ENCODE measurements at regions not wholly inside any gene's neighbourhood (a gene's known extent, or its start where the extent isn't known, plus 50 kb on each side); places are given as distances from the start of the nearest gene placed in this dataset.

DNA sequence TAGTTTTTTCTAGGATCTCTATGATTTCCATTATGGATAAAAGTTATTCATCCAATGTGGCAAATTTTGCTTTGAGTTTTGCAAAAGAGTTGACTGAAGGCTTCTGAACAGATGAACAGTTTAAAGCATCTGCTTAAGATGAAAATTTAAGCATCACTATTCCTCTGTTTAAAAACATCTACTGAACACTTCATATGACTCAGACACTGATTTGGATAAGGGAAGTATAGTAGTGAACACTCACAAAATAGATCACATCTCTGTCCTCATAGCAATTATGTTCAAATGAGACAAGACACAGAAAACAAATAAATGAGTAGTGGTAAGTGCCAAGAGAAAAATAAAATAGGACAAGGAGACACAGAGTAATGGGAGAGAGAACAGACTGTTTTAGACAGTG is 157.3 kb downstream of the MBL2 start:
- DNase-seq = no peak
- Histone ChIP-seq H3K4me3 (ENCODE audit: control insufficient read depth in 1 of 7, extremely low read depth in 1 of 7, insufficient read depth in 4 of 7, low read depth in 2 of 7, low read length in 6 of 7) (no peak overlapping the region), H3K36me3 (ENCODE audit: control insufficient read depth in 4 of 4, insufficient read depth in 4 of 4, low read length in 3 of 4) (no peaks in the 10 kb centered on the region), H3K27ac (ENCODE audit: insufficient read depth in 1 of 2, low read depth in 1 of 2, low read length in 2 of 2, poor library complexity in 1 of 2, severe bottlenecking in 2 of 2) (no peak overlapping the region), H3K4me1 (ENCODE audit: control extremely low read depth in 1 of 4, control insufficient read depth in 4 of 4, insufficient read depth in 4 of 4, low read length in 3 of 4) (no peaks in the 10 kb centered on the region), H3K27me3 (replicated peaks in 2 of 5; ENCODE audit: control insufficient read depth in 4 of 5, insufficient read depth in 5 of 5, low read length in 4 of 5) (no peaks in the 10 kb centered on the region), H3K9me3 (ENCODE audit: control extremely low read depth in 1 of 5, control insufficient read depth in 4 of 5, insufficient read depth in 2 of 5, low read depth in 1 of 5, low read length in 4 of 5) (no peaks in the 10 kb centered on the region)
- POLR2A ChIA-PET = no interaction called here
- CTCF ChIA-PET = no interaction called here

DNA sequence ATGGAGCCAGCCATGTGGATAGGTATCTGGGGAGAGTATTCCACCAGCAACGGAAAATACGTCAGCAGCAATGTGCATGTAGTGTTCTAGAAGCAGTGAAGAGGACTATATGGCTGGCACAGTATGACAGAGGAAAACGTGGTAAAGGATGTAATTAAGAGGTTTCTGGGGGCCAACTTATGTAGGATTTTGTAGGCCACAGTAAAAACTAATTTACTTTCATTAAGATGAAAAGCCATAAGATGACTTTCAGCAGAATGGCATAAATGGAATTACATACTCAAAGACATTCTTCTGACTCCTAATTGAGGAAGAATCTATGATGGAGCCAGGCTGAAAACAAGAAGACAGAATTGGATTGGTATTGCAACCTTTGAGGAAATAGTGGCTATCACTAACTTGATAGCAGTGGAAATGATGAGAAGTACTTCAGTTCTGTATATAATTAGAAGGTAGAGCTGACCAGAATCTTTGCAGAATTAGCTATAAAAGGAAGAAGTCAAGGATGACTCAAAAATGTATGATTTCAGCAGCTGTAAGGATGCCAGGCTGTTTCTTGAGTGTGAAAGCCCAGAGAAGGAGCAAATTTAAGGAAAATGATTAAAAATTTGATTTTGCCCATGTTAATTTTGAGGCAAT is 156.7 kb downstream of the MBL2 start:
- CTCF ChIA-PET = no interaction called here

DNA sequence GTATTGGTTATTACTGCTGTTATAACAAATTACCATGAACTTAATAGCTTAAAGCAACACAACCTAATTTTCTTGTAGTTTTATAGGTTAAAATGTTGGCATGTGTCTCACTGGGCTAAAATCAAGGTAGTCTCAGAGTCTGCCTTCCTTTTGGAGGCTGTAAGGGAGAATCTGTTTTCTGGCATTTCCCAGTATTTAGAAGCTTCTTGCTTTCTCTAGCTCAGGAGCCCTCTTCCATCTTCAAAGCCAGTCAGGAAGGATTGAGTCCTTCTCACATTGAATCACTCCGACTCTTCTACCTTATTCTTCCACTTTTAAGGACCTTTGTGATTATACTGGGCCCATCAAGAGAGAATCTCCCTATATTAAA is 156.2 kb downstream of the MBL2 start:
- ChIA-PET CTCF (no interaction called here), POLR2A (no interaction called here)
- Histone ChIP-seq H3K4me1 (ENCODE audit: control extremely low read depth in 1 of 4, control insufficient read depth in 4 of 4, insufficient read depth in 4 of 4, low read length in 3 of 4) (no peaks in the 10 kb centered on the region), H3K9me3 (ENCODE audit: control extremely low read depth in 1 of 5, control insufficient read depth in 4 of 5, insufficient read depth in 2 of 5, low read depth in 1 of 5, low read length in 4 of 5) (no peaks in the 10 kb centered on the region), H3K27me3 (replicated peaks in 2 of 5; ENCODE audit: control insufficient read depth in 4 of 5, insufficient read depth in 5 of 5, low read length in 4 of 5) (no peaks in the 10 kb centered on the region), H3K36me3 (ENCODE audit: control insufficient read depth in 4 of 4, insufficient read depth in 4 of 4, low read length in 3 of 4) (no peaks in the 10 kb centered on the region), H3K27ac (ENCODE audit: insufficient read depth in 1 of 2, low read depth in 1 of 2, low read length in 2 of 2, poor library complexity in 1 of 2, severe bottlenecking in 2 of 2) (no peak overlapping the region), H3K4me3 (ENCODE audit: control insufficient read depth in 1 of 7, extremely low read depth in 1 of 7, insufficient read depth in 4 of 7, low read depth in 2 of 7, low read length in 6 of 7) (no peak overlapping the region)
- WGBS (ENCODE audit: insufficient coverage) = no CpG with 5 or more reads among the region's 1 CpG
- no peak for DNase-seq

More for the DNA sequence above, 156.7 kb downstream of the MBL2 start:
- WGBS (ENCODE audit: insufficient coverage) = 100% methylated on average over 2 of the region's 3 CpGs
- Histone ChIP-seq H3K4me3 (ENCODE audit: control insufficient read depth in 1 of 7, extremely low read depth in 1 of 7, insufficient read depth in 4 of 7, low read depth in 2 of 7, low read length in 6 of 7) (no peak overlapping the region), H3K4me1 (ENCODE audit: control extremely low read depth in 1 of 4, control insufficient read depth in 4 of 4, insufficient read depth in 4 of 4, low read length in 3 of 4) (no peaks in the 10 kb centered on the region), H3K27me3 (replicated peaks in 2 of 5; ENCODE audit: control insufficient read depth in 4 of 5, insufficient read depth in 5 of 5, low read length in 4 of 5) (no peaks in the 10 kb centered on the region), H3K27ac (ENCODE audit: insufficient read depth in 1 of 2, low read depth in 1 of 2, low read length in 2 of 2, poor library complexity in 1 of 2, severe bottlenecking in 2 of 2) (no peak overlapping the region), H3K9me3 (ENCODE audit: control extremely low read depth in 1 of 5, control insufficient read depth in 4 of 5, insufficient read depth in 2 of 5, low read depth in 1 of 5, low read length in 4 of 5) (no peaks in the 10 kb centered on the region), H3K36me3 (ENCODE audit: control insufficient read depth in 4 of 4, insufficient read depth in 4 of 4, low read length in 3 of 4) (no peaks in the 10 kb centered on the region)
- POLR2A ChIA-PET = no interaction called here
- DNase-seq = no peak

DNA sequence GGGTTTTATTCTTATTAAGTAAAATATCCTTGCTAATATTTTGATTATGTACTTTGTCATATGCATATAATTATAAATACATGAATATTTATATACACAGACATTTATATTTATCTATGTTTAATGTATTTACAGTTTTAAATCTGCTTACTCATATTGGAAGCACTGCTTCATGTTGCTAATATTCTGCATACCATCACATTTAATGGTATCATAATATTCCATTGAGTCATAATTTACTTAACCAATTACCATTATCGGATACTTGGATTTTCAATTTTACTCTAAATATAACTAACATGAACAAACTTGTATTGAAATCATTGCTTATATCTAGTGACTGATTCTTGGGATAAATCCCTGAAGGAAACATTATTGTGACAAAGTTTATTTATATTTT is 155.2 kb downstream of the MBL2 start:
- no peak for DNase-seq
- Histone ChIP-seq H3K36me3 (ENCODE audit: control insufficient read depth in 4 of 4, insufficient read depth in 4 of 4, low read length in 3 of 4) (no peaks in the 10 kb centered on the region), H3K4me1 (ENCODE audit: control extremely low read depth in 1 of 4, control insufficient read depth in 4 of 4, insufficient read depth in 4 of 4, low read length in 3 of 4) (no peaks in the 10 kb centered on the region), H3K27me3 (replicated peaks in 2 of 5; ENCODE audit: control insufficient read depth in 4 of 5, insufficient read depth in 5 of 5, low read length in 4 of 5) (no peaks in the 10 kb centered on the region), H3K27ac (ENCODE audit: insufficient read depth in 1 of 2, low read depth in 1 of 2, low read length in 2 of 2, poor library complexity in 1 of 2, severe bottlenecking in 2 of 2) (no peak overlapping the region), H3K4me3 (ENCODE audit: control insufficient read depth in 1 of 7, extremely low read depth in 1 of 7, insufficient read depth in 4 of 7, low read depth in 2 of 7, low read length in 6 of 7) (no peak overlapping the region), H3K9me3 (ENCODE audit: control extremely low read depth in 1 of 5, control insufficient read depth in 4 of 5, insufficient read depth in 2 of 5, low read depth in 1 of 5, low read length in 4 of 5) (no peaks in the 10 kb centered on the region)
- no CpG with 5 or more reads among the region's 1 CpG for WGBS (ENCODE audit: insufficient coverage)
- POLR2A ChIA-PET = no interaction called here
- CTCF ChIA-PET = no interaction called here

DNA sequence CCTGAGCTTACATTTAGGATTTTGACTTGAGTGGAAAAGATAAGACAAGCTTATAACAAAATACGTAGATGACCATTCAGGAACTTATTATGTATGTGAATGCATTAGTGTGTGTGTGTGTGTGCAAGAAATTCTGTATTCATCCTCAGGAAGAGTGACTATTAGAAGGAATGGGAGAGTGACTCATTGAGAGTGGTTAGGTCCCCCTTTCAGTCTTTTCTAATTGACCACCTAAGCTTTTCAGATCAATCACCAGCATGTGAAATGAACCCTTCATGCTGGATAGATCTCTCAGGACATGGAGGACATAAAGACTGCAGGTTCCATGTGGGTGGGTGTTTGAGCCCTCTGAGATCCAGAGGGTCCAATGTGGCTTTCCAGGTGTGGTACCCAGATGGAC is 153.5 kb downstream of the MBL2 start:
- Histone ChIP-seq H3K36me3 (ENCODE audit: control insufficient read depth in 4 of 4, insufficient read depth in 4 of 4, low read length in 3 of 4) (no peaks in the 10 kb centered on the region), H3K27me3 (replicated peaks in 2 of 5; ENCODE audit: control insufficient read depth in 4 of 5, insufficient read depth in 5 of 5, low read length in 4 of 5) (no peaks in the 10 kb centered on the region), H3K27ac (ENCODE audit: insufficient read depth in 1 of 2, low read depth in 1 of 2, low read length in 2 of 2, poor library complexity in 1 of 2, severe bottlenecking in 2 of 2) (no peak overlapping the region), H3K4me1 (ENCODE audit: control extremely low read depth in 1 of 4, control insufficient read depth in 4 of 4, insufficient read depth in 4 of 4, low read length in 3 of 4) (peaks cover 0 to 4% (median 0%) of the 10 kb centered on the region in 4 experiments), H3K4me3 (ENCODE audit: control insufficient read depth in 1 of 7, extremely low read depth in 1 of 7, insufficient read depth in 4 of 7, low read depth in 2 of 7, low read length in 6 of 7) (no peak overlapping the region), H3K9me3 (ENCODE audit: control extremely low read depth in 1 of 5, control insufficient read depth in 4 of 5, insufficient read depth in 2 of 5, low read depth in 1 of 5, low read length in 4 of 5) (no peaks in the 10 kb centered on the region)
- WGBS (ENCODE audit: insufficient coverage) = 100% methylated on average over 1 of the region's 1 CpG
- DNase-seq = no peak
- POLR2A ChIA-PET = no interaction called here
- CTCF ChIA-PET = no interaction called here

DNA sequence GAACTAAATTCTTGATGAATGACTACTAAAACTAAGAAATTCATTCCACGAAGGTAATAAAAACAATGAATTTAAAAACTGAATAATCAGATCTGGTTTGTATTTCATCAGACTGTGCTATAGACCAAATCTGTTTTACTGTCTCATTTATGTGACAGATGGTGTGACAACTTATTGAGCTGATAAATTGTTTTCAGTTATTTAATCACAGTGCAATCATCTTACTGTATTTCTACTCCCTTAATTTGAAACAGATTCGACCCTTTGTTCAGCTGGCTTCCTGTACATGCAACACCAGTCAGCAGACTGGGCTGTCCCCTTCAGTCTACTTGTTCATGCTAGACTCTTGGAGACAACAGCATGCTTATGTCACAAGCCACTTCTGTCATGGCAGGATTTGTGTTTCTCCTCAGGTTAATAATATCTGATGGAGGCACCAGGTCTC is 150.9 kb downstream of the MBL2 start:
- Histone ChIP-seq H3K36me3 (ENCODE audit: control insufficient read depth in 4 of 4, insufficient read depth in 4 of 4, low read length in 3 of 4) (no peaks in the 10 kb centered on the region), H3K27ac (ENCODE audit: insufficient read depth in 1 of 2, low read depth in 1 of 2, low read length in 2 of 2, poor library complexity in 1 of 2, severe bottlenecking in 2 of 2) (no peak overlapping the region), H3K4me3 (ENCODE audit: control insufficient read depth in 1 of 7, extremely low read depth in 1 of 7, insufficient read depth in 4 of 7, low read depth in 2 of 7, low read length in 6 of 7) (no peak overlapping the region), H3K27me3 (replicated peaks in 2 of 5; ENCODE audit: control insufficient read depth in 4 of 5, insufficient read depth in 5 of 5, low read length in 4 of 5) (no peaks in the 10 kb centered on the region), H3K4me1 (ENCODE audit: control extremely low read depth in 1 of 4, control insufficient read depth in 4 of 4, insufficient read depth in 4 of 4, low read length in 3 of 4) (peaks cover 0 to 4% (median 0%) of the 10 kb centered on the region in 4 experiments), H3K9me3 (ENCODE audit: control extremely low read depth in 1 of 5, control insufficient read depth in 4 of 5, insufficient read depth in 2 of 5, low read depth in 1 of 5, low read length in 4 of 5) (no peaks in the 10 kb centered on the region)
- POLR2A ChIA-PET = interaction anchor here (0.5 kb wide), 1 partner anchor 30 kb away, joined by 3 read pairs; no protein-coding TSS in a partner anchor
- DNase-seq = no peak
- CTCF ChIA-PET = no interaction called here
- WGBS (ENCODE audit: insufficient coverage) = 92% methylated on average over 1 of the region's 2 CpGs

DNA sequence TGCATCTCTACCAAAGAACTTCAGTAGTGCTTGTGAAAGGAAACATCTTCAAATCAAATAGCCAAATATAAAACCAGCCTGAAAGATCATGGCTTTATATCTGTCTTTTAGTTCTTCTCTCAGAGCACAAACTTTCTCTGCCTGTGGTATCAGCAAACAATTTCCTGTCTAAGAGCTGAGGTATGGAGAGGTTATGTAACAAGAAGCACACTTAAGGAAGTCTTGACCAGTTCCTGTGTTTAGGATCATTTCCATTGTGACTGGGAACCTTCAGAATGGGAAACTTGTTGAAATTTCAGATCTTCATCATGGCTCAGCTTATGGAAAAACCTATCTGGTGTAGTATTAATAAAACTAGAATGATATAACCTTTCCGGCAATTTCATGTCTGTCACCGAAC is 148.8 kb downstream of the MBL2 start:
- Histone ChIP-seq H3K36me3 (ENCODE audit: control insufficient read depth in 4 of 4, insufficient read depth in 4 of 4, low read length in 3 of 4) (no peaks in the 10 kb centered on the region), H3K4me3 (ENCODE audit: control insufficient read depth in 1 of 7, extremely low read depth in 1 of 7, insufficient read depth in 4 of 7, low read depth in 2 of 7, low read length in 6 of 7) (no peak overlapping the region), H3K4me1 (ENCODE audit: control extremely low read depth in 1 of 4, control insufficient read depth in 4 of 4, insufficient read depth in 4 of 4, low read length in 3 of 4) (peaks cover 0 to 4% (median 0%) of the 10 kb centered on the region in 4 experiments), H3K9me3 (ENCODE audit: control extremely low read depth in 1 of 5, control insufficient read depth in 4 of 5, insufficient read depth in 2 of 5, low read depth in 1 of 5, low read length in 4 of 5) (no peaks in the 10 kb centered on the region), H3K27me3 (replicated peaks in 2 of 5; ENCODE audit: control insufficient read depth in 4 of 5, insufficient read depth in 5 of 5, low read length in 4 of 5) (peaks cover 0 to 2% (median 0%) of the 10 kb centered on the region in 5 experiments), H3K27ac (ENCODE audit: insufficient read depth in 1 of 2, low read depth in 1 of 2, low read length in 2 of 2, poor library complexity in 1 of 2, severe bottlenecking in 2 of 2) (no peak overlapping the region)
- WGBS (ENCODE audit: insufficient coverage) = no CpG with 5 or more reads among the region's 2 CpGs
- CTCF ChIA-PET = interaction anchor here (1.0 kb wide), 1 partner anchor 17 kb away, joined by 3 read pairs; no protein-coding TSS in a partner anchor
- DNase-seq = peak in 2 of 3 donors; percentile 4
- POLR2A ChIA-PET = no interaction called here
